MM.1S (cell line): ENCODE measurements at regions not wholly inside any gene's neighbourhood (a gene's known extent, or its start where the extent isn't known, plus 50 kb on each side); places are given as distances from the start of the nearest gene placed in this dataset.

ENCODE experiments used
- EZH2 ChIP-seq: fragments of 300-600 bp; sonication (generic); optimal IDR thresholded peaks from 2 replicates; pipeline ENCODE3; 2017; ENCODE audit warnings: low read depth, mild to moderate bottlenecking, antibody characterized with exemption, low read length, mixed read lengths
- TF ChIP-seq, protein P1 (sequence below): fragments of 300-600 bp; sonication (generic); IDR thresholded peaks from 2 replicates; pipeline ENCODE4 v1.5.1; 2016; ENCODE audit warnings: antibody characterized with exemption, low read length, mixed read lengths

DNA sequence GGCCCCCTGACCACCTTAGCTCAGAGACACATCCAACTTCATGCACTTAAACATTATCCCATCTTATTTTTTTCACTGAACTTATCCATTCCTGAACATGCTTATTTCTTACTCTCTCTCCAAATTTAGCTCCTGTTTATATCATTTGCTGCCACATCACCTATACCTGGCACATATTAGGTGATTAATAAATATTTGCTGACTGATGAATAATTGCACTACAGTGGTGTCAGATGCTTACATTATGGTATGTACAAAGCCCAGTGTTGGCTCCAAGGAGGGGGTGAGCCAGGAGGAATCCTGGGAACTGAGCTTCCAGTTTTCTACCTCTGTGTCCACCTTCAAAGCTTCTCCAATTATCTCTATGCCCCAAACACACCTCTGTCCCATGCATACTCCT lies 124.0 kb upstream of the PMFBP1 start:
- no peak for TF ChIP-seq EZH2
- TF ChIP-seq, protein P1, sequence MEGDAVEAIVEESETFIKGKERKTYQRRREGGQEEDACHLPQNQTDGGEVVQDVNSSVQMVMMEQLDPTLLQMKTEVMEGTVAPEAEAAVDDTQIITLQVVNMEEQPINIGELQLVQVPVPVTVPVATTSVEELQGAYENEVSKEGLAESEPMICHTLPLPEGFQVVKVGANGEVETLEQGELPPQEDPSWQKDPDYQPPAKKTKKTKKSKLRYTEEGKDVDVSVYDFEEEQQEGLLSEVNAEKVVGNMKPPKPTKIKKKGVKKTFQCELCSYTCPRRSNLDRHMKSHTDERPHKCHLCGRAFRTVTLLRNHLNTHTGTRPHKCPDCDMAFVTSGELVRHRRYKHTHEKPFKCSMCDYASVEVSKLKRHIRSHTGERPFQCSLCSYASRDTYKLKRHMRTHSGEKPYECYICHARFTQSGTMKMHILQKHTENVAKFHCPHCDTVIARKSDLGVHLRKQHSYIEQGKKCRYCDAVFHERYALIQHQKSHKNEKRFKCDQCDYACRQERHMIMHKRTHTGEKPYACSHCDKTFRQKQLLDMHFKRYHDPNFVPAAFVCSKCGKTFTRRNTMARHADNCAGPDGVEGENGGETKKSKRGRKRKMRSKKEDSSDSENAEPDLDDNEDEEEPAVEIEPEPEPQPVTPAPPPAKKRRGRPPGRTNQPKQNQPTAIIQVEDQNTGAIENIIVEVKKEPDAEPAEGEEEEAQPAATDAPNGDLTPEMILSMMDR: no peak
